ENCODE measurements at regions not wholly inside any gene's neighbourhood (a gene's known extent, or its start where the extent isn't known, plus 50 kb on each side); places are given as distances from the start of the nearest gene placed in this dataset.
"Not testable (repeated sequence)": the region's sequence is repeated elsewhere in the genome, so short reads cannot be mapped to it uniquely, and the experiment has no call there.

DNA sequence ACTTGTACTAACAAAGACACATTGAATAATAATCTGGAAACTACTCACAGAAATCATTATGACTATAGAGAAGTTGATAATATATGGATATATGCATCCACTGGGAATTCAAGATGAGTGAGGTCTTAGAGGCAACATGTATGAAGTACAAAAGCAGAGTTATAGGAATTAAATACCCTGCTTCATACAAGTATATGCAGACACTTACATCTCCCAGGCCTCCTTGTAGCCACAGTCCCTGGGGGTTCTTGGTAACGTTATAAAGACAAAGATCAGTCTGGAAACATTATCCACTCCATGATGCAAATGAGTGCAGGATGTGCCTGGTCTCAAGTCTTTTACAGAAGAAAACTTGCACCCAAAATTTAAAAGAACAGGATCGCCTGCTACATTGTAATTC, 92.4 kb upstream of the ANXA1 start:
- Histone ChIP-seq H3K9me3 (ENCODE audit: control insufficient read depth in 5 of 5, low read length in 5 of 5) (no peaks in the 10 kb centered on the region), H3K36me3 (ENCODE audit: control insufficient read depth in 5 of 5, insufficient read depth in 5 of 5, low read length in 5 of 5) (no peaks in the 10 kb centered on the region), H3K4me1 (ENCODE audit: control insufficient read depth in 5 of 5, insufficient read depth in 5 of 5, low read length in 5 of 5) (no peaks in the 10 kb centered on the region), H3K4me3 (ENCODE audit: low read depth in 1 of 5, low read length in 5 of 5) (no peak overlapping the region), H3K27me3 (ENCODE audit: control insufficient read depth in 5 of 5, insufficient read depth in 4 of 5, low read length in 5 of 5) (no peaks in the 10 kb centered on the region), H3K9ac (ENCODE audit: low read length in 5 of 5) (no peak overlapping the region), H3K27ac (ENCODE audit: low read depth, low read length) (no peak overlapping the region)

DNA sequence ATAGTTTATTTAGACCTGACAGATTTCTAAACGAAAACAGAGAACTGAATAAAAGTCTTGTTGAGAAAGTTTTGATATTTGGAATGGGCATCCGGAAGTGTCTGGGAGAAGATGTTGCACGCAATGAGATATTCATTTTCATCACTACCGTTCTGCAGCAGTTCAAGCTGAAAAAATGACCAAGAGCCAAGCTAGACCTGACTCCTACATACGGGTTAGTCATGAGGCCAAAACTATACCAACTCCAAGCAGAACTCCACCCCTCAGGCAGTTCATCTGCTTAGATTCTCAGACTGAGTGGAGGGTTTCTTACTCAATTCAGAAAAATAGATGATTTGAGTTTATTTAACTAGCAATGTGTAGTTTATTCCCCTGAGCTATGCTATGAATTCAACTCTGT, 95.4 kb upstream of the ANXA1 start:
- H3K27me3 ChIP-seq (ENCODE audit: control insufficient read depth in 5 of 5, insufficient read depth in 4 of 5, low read length in 5 of 5): no peaks in the 10 kb centered on the region
- no peak overlapping the region for H3K27ac ChIP-seq (ENCODE audit: low read depth, low read length)
- H3K4me1 ChIP-seq (ENCODE audit: control insufficient read depth in 5 of 5, insufficient read depth in 5 of 5, low read length in 5 of 5): peaks cover 0 to under 1% (median 0%) of the 10 kb centered on the region in 5 donors
- H3K36me3 ChIP-seq (ENCODE audit: control insufficient read depth in 5 of 5, insufficient read depth in 5 of 5, low read length in 5 of 5): no peaks in the 10 kb centered on the region
- H3K4me3 ChIP-seq (ENCODE audit: low read depth in 1 of 5, low read length in 5 of 5): no peak overlapping the region
- H3K9me3 ChIP-seq (ENCODE audit: control insufficient read depth in 5 of 5, low read length in 5 of 5): no peaks in the 10 kb centered on the region
- no peak overlapping the region for H3K9ac ChIP-seq (ENCODE audit: low read length in 5 of 5)

- no peaks in the 10 kb centered on the region for H3K36me3 ChIP-seq (ENCODE audit: control insufficient read depth in 5 of 5, insufficient read depth in 5 of 5, low read length in 5 of 5)
- H3K9me3 ChIP-seq (ENCODE audit: control insufficient read depth in 5 of 5, low read length in 5 of 5): no peaks in the 10 kb centered on the region
- H3K9ac ChIP-seq (ENCODE audit: low read length in 5 of 5): no peak overlapping the region
- no peaks in the 10 kb centered on the region for H3K27me3 ChIP-seq (ENCODE audit: control insufficient read depth in 5 of 5, insufficient read depth in 4 of 5, low read length in 5 of 5)
- no peak overlapping the region for H3K4me3 ChIP-seq (ENCODE audit: low read depth in 1 of 5, low read length in 5 of 5)
- peaks cover 0 to 11% (median 0%) of the 10 kb centered on the region in 5 donors for H3K4me1 ChIP-seq (ENCODE audit: control insufficient read depth in 5 of 5, insufficient read depth in 5 of 5, low read length in 5 of 5)
- no peak overlapping the region for H3K27ac ChIP-seq (ENCODE audit: low read depth, low read length)
These were observed 97.6 kb upstream of the ANXA1 start for GRCh38 chr9:73054091-73054490.

- Histone ChIP-seq H3K36me3 (ENCODE audit: control insufficient read depth in 5 of 5, insufficient read depth in 5 of 5, low read length in 5 of 5) (no peaks in the 10 kb centered on the region), H3K9ac (ENCODE audit: low read length in 5 of 5) (no peak overlapping the region)
These were observed 98.1 kb upstream of the ANXA1 start for GRCh38 chr9:73053543-73053942.

GRCh38 chr9:73050887-73051550, 98.2 kb upstream of the ALDH1A1 start:
- Histone ChIP-seq H3K9me3 (ENCODE audit: control insufficient read depth in 5 of 5, low read length in 5 of 5) (no peaks in the 10 kb centered on the region), H3K36me3 (ENCODE audit: control insufficient read depth in 5 of 5, insufficient read depth in 5 of 5, low read length in 5 of 5) (no peaks in the 10 kb centered on the region), H3K9ac (ENCODE audit: low read length in 5 of 5) (no peak overlapping the region), H3K27ac (ENCODE audit: low read depth, low read length) (no peak overlapping the region), H3K4me1 (ENCODE audit: control insufficient read depth in 5 of 5, insufficient read depth in 5 of 5, low read length in 5 of 5) (peaks cover 0 to 11% (median 0%) of the 10 kb centered on the region in 5 donors), H3K27me3 (ENCODE audit: control insufficient read depth in 5 of 5, insufficient read depth in 4 of 5, low read length in 5 of 5) (no peaks in the 10 kb centered on the region), H3K4me3 (ENCODE audit: low read depth in 1 of 5, low read length in 5 of 5) (no peak overlapping the region)

More at GRCh38 chr9:73053543-73053942, 98.1 kb upstream of the ANXA1 start:
- Histone ChIP-seq H3K27me3 (ENCODE audit: control insufficient read depth in 5 of 5, insufficient read depth in 4 of 5, low read length in 5 of 5) (no peaks in the 10 kb centered on the region), H3K9me3 (ENCODE audit: control insufficient read depth in 5 of 5, low read length in 5 of 5) (no peaks in the 10 kb centered on the region), H3K4me3 (ENCODE audit: low read depth in 1 of 5, low read length in 5 of 5) (no peak overlapping the region), H3K4me1 (ENCODE audit: control insufficient read depth in 5 of 5, insufficient read depth in 5 of 5, low read length in 5 of 5) (peaks cover 0 to 11% (median 0%) of the 10 kb centered on the region in 5 donors), H3K27ac (ENCODE audit: low read depth, low read length) (no peak overlapping the region)

DNA sequence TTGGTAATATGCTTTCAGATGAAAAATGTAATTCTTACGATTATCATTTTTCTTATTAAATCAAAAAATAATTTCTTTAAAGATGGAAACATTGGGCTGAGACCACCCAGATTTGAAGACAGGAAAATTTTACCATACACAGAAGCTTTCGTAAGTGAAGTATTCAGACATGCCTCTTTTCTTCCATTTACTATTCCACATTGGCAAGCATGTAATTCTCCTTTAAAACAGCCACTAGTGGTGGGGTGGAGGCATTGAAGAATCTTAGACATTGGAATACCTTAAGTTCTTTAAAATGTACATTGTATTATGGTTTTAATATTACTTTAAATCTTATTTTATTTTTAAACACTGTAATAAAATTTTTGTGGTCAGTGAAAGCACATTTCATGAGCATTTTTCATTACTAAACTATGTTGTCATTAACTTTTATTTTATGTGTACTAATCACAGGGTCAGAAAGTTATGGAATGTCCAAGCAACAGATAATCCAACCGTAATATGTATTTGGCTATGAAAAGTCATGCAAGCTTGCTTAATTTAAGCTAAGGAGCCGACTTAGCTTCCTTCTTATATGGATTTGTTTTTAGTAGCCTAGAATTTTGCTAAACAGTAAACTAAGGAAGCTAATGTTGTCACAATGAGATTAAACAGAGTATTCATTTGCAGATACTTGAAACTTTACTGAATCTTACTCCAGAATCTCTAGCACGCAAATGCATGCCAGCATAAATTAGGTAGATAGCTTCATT, 97.4 kb upstream of the ALDH1A1 start:
- Histone ChIP-seq H3K9ac (ENCODE audit: low read length in 5 of 5) (no peak overlapping the region), H3K9me3 (ENCODE audit: control insufficient read depth in 5 of 5, low read length in 5 of 5) (no peaks in the 10 kb centered on the region), H3K36me3 (ENCODE audit: control insufficient read depth in 5 of 5, insufficient read depth in 5 of 5, low read length in 5 of 5) (no peaks in the 10 kb centered on the region), H3K27ac (ENCODE audit: low read depth, low read length) (no peak overlapping the region), H3K4me1 (ENCODE audit: control insufficient read depth in 5 of 5, insufficient read depth in 5 of 5, low read length in 5 of 5) (peaks cover 0 to 11% (median 0%) of the 10 kb centered on the region in 5 donors), H3K27me3 (ENCODE audit: control insufficient read depth in 5 of 5, insufficient read depth in 4 of 5, low read length in 5 of 5) (no peaks in the 10 kb centered on the region), H3K4me3 (ENCODE audit: low read depth in 1 of 5, low read length in 5 of 5) (no peak overlapping the region)

DNA sequence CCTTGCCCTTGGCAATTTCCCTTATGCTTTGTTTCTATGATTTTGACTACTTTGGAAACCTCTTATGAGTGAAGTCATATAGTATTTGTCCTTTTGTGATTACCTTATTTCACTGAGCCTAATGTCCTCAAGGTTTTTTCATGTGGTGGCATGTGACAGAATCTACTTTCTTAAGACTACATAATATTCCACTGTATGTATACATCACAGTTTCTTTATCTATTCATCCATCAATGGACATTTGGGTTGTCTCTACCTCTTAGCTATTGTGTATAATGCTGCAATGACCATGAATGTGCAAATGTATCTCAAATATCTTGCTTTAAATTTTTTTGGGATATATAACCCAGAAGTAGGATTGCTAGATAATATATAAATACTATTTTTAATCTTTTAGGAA, 96.4 kb upstream of the ALDH1A1 start:
- H3K27ac ChIP-seq (ENCODE audit: low read depth, low read length): no peak overlapping the region
- no peaks in the 10 kb centered on the region for H3K9me3 ChIP-seq (ENCODE audit: control insufficient read depth in 5 of 5, low read length in 5 of 5)
- H3K36me3 ChIP-seq (ENCODE audit: control insufficient read depth in 5 of 5, insufficient read depth in 5 of 5, low read length in 5 of 5): no peaks in the 10 kb centered on the region
- no peaks in the 10 kb centered on the region for H3K27me3 ChIP-seq (ENCODE audit: control insufficient read depth in 5 of 5, insufficient read depth in 4 of 5, low read length in 5 of 5)
- H3K4me3 ChIP-seq (ENCODE audit: low read depth in 1 of 5, low read length in 5 of 5): no peak overlapping the region
- no peak overlapping the region for H3K9ac ChIP-seq (ENCODE audit: low read length in 5 of 5)
- H3K4me1 ChIP-seq (ENCODE audit: control insufficient read depth in 5 of 5, insufficient read depth in 5 of 5, low read length in 5 of 5): peaks cover 0 to 11% (median 0%) of the 10 kb centered on the region in 5 donors

GRCh38 chr9:73046769-73047168, 93.9 kb upstream of the ALDH1A1 start:
- no peaks in the 10 kb centered on the region for H3K36me3 ChIP-seq (ENCODE audit: control insufficient read depth in 5 of 5, insufficient read depth in 5 of 5, low read length in 5 of 5)
- no peak overlapping the region for H3K27ac ChIP-seq (ENCODE audit: low read depth, low read length)
- no peaks in the 10 kb centered on the region for H3K27me3 ChIP-seq (ENCODE audit: control insufficient read depth in 5 of 5, insufficient read depth in 4 of 5, low read length in 5 of 5)
- no peaks in the 10 kb centered on the region for H3K9me3 ChIP-seq (ENCODE audit: control insufficient read depth in 5 of 5, low read length in 5 of 5)
- peaks cover 0 to 11% (median 0%) of the 10 kb centered on the region in 5 donors for H3K4me1 ChIP-seq (ENCODE audit: control insufficient read depth in 5 of 5, insufficient read depth in 5 of 5, low read length in 5 of 5)
- H3K4me3 ChIP-seq (ENCODE audit: low read depth in 1 of 5, low read length in 5 of 5): no peak overlapping the region
- no peak overlapping the region for H3K9ac ChIP-seq (ENCODE audit: low read length in 5 of 5)

GRCh38 chr9:73044776-73045175, 91.9 kb upstream of the ALDH1A1 start:
- not testable (repeated sequence) for H3K36me3 ChIP-seq (ENCODE audit: control insufficient read depth in 5 of 5, insufficient read depth in 5 of 5, low read length in 5 of 5); H3K4me3 ChIP-seq (ENCODE audit: low read depth in 1 of 5, low read length in 5 of 5); H3K27me3 ChIP-seq (ENCODE audit: control insufficient read depth in 5 of 5, insufficient read depth in 4 of 5, low read length in 5 of 5); H3K27ac ChIP-seq (ENCODE audit: low read depth, low read length); H3K9me3 ChIP-seq (ENCODE audit: control insufficient read depth in 5 of 5, low read length in 5 of 5); H3K9ac ChIP-seq (ENCODE audit: low read length in 5 of 5); H3K4me1 ChIP-seq (ENCODE audit: control insufficient read depth in 5 of 5, insufficient read depth in 5 of 5, low read length in 5 of 5)

DNA sequence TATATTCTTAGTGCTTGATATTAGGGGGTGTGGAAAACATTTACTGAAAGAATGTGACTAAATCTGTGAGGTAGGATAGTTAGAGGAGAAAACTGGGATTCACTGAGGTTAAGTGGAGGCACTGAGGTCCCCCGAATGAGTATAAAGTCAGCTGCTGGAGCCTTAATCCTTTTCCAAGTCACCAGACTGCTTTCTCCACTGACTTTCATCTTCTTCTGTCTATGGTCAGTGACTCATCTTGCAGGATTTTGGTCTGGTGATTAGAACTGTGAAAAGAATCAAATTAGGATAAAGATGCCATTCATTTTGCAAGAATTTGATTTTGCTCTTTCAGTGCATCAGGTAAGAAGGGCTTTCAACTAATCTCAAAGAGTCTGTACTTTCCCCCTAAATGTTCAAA, 89.3 kb upstream of the ALDH1A1 start:
- no peaks in the 10 kb centered on the region for H3K36me3 ChIP-seq (ENCODE audit: control insufficient read depth in 5 of 5, insufficient read depth in 5 of 5, low read length in 5 of 5)
- peaks cover 6 to 30% (median 23%) of the 10 kb centered on the region in 5 donors for H3K4me1 ChIP-seq (ENCODE audit: control insufficient read depth in 5 of 5, insufficient read depth in 5 of 5, low read length in 5 of 5)
- H3K9ac ChIP-seq (ENCODE audit: low read length in 5 of 5): no peak overlapping the region
- H3K9me3 ChIP-seq (ENCODE audit: control insufficient read depth in 5 of 5, low read length in 5 of 5): no peaks in the 10 kb centered on the region
- H3K27me3 ChIP-seq (ENCODE audit: control insufficient read depth in 5 of 5, insufficient read depth in 4 of 5, low read length in 5 of 5): no peaks in the 10 kb centered on the region
- H3K4me3 ChIP-seq (ENCODE audit: low read depth in 1 of 5, low read length in 5 of 5): no peak overlapping the region
- no peak overlapping the region for H3K27ac ChIP-seq (ENCODE audit: low read depth, low read length)
